Hippocampal formation (tissue), 2 donors: ENCODE measurements at regions not wholly inside any gene's neighbourhood (a gene's known extent, or its start where the extent isn't known, plus 50 kb on each side); places are given as distances from the start of the nearest gene placed in this dataset.
"Not testable (repeated sequence)": the region's sequence is repeated elsewhere in the genome, so short reads cannot be mapped to it uniquely, and the experiment has no call there.

ENCODE experiments used
- DNase-seq, 2 donors: peaks; one replicate each; lab custom pipeline; 2025; lab: John Stamatoyannopoulos, UW

GRCh38 chr15:96126859-96127258, 203.6 kb upstream of the NR2F2 start:
- no peak for DNase-seq

- no peak for DNase-seq
These were observed 199.8 kb upstream of the NR2F2 start for GRCh38 chr15:96130734-96131133.

- no peak for DNase-seq
These were observed 198.4 kb upstream of the NR2F2 start for GRCh38 chr15:96132126-96132525.

GRCh38 chr15:96135166-96136093, 195.1 kb upstream of the NR2F2 start:
- DNase-seq: no peak

- no peak for DNase-seq
These were observed 191.5 kb upstream of the NR2F2 start for GRCh38 chr15:96138985-96139384.

GRCh38 chr15:96142498-96142897, 188.0 kb upstream of the NR2F2 start:
- DNase-seq: no peak

- no peak for DNase-seq
These were observed 185.8 kb upstream of the NR2F2 start for GRCh38 chr15:96144734-96145133.

GRCh38 chr15:96146726-96147125, 183.8 kb upstream of the NR2F2 start:
- DNase-seq: no peak

- no peak for DNase-seq
These were observed 183.2 kb upstream of the NR2F2 start for GRCh38 chr15:96147267-96147666.

GRCh38 chr15:96150254-96150653, 180.2 kb upstream of the NR2F2 start:
- DNase-seq: no peak

GRCh38 chr15:96151749-96152148, 178.8 kb upstream of the NR2F2 start:
- DNase-seq: not testable (repeated sequence)

GRCh38 chr15:96153929-96154328, 176.6 kb upstream of the NR2F2 start:
- DNase-seq: no peak

GRCh38 chr15:96158938-96159337, 171.6 kb upstream of the NR2F2 start:
- no peak for DNase-seq

GRCh38 chr15:96160269-96160668, 170.2 kb upstream of the NR2F2 start:
- DNase-seq: no peak

- no peak for DNase-seq
These were observed 169.7 kb upstream of the NR2F2 start for GRCh38 chr15:96160800-96161199.

- DNase-seq: no peak
These were observed 168.2 kb upstream of the NR2F2 start for GRCh38 chr15:96162322-96162721.

- DNase-seq: no peak
These were observed 165.4 kb upstream of the NR2F2 start for GRCh38 chr15:96165081-96165480.

GRCh38 chr15:96165775-96166174, 164.7 kb upstream of the NR2F2 start:
- no peak for DNase-seq

GRCh38 chr15:96166223-96167200, 164.0 kb upstream of the NR2F2 start:
- no peak for DNase-seq

- DNase-seq: not testable (repeated sequence)
These were observed 159.9 kb upstream of the NR2F2 start for GRCh38 chr15:96170616-96170978.

GRCh38 chr15:96170979-96171739, 159.3 kb upstream of the NR2F2 start:
- no peak for DNase-seq

GRCh38 chr15:96171853-96172296, 158.6 kb upstream of the NR2F2 start:
- DNase-seq: no peak
